Suppressor macrophage treated with lipopolysaccharide for 4 hours (primary cell): ENCODE measurements at regions not wholly inside any gene's neighbourhood (a gene's known extent, or its start where the extent isn't known, plus 50 kb on each side); places are given as distances from the start of the nearest gene placed in this dataset.
"Not testable (repeated sequence)": the region's sequence is repeated elsewhere in the genome, so short reads cannot be mapped to it uniquely, and the experiment has no call there.

Experiments
- DNase-seq: peaks from one replicate; pipeline ENCODE4 v3.0.0-alpha.2; 2020

DNA sequence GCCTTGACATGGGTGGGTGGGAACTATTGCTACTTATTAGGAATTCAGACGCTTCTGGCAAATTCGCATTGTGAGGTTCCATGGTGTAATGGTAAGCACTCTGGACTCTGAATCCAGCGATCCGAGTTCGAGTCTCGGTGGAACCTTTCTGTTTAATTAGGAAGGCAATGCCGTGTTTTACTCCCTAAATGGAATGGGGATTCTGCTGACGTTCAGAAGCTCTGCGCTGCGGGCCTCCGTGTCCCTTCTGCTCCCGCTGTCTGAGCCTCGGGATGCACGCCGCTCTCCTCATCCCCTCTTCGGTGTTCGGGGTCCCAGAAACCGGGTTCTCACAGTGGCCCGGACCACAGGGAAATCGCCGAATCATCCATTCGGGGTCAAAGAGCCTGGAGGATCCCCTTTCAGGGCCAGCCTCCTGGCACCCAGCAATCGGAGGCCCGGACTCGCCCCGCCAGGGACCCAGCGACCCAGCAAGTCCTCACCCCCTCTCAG lies 280.3 kb downstream of the FAM72C start:
- no peak for DNase-seq

DNA sequence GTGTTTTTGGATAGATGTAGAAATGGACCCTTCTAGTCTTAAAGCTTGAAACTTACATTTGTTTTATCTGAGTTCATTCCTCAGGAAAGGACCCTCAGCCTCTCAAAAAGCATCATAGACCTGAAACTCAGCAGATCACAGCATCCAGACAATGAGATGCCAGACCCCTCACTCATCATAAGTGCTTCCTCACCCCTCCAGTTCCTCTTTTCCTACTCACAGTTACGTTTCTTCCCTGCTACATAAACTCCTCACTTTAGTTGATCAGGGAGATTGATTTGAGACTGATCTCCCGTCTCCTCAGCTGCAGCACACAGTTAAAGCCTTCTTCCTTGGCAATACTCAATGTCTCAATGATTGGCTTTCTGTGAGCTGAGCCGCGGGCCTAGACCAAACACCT lies 282.0 kb downstream of the FAM72C start:
- no peak for DNase-seq

DNA sequence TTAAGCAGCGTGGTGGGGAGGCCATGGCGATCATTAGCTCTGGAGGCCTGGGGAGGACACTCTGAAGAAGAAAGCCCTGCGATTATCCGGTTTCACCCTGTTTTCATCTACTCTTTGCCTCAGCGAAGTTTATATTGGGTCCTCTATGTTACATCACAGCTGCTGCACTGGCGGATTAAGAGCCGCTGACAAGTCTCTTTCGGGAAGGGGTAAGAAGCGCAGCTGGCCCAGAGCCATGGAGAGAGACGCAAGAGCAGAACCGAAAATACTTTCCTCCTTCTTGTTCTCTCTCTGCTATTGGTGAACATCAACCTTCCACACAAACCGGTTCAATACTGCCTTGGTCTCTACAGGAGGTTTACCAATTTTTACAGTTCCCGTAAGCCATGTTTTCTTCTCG lies 291.5 kb downstream of the FAM72C start:
- no peak for DNase-seq

DNA sequence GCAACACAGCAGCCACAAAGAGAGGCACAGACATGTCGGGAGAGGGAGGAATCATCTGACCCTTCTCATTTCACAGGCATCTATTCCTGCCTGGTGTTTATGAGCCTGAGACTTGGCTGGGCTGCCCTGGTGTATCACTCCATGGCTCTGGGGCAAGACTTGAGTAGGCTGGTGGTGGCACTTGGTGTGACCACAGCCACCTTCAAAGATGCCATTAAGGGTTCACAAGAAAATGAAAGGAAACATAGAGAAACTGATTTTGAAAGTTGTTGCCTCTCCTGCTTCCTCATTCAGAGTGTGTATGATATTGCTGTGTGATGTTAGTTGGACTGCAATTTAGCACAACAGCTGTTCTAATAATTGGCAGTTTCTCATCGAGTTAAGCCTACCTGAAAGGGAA lies 298.8 kb downstream of the FAM72C start:
- DNase-seq, result no peak

DNA sequence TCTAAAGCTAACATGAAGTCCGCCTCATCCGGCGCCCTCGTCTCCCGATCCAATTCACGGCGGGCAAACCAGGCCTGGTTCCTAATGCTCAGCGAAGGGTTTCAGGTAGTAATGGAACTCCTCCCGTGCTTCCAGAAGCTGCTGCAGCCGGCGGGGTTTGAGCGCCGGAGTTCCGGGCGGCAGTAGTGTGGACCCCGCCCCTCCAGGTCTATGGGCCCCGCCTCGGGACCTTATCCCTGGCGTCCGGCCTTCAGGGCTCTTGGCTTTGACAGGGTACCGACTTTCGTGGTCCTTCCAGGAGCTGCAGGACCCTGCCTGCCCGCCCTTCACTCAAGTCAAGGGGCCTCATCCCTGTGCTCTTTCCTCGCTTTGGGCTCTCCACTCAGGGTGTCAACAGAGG lies 304.1 kb downstream of the FAM72C start:
- no peak for DNase-seq

DNA sequence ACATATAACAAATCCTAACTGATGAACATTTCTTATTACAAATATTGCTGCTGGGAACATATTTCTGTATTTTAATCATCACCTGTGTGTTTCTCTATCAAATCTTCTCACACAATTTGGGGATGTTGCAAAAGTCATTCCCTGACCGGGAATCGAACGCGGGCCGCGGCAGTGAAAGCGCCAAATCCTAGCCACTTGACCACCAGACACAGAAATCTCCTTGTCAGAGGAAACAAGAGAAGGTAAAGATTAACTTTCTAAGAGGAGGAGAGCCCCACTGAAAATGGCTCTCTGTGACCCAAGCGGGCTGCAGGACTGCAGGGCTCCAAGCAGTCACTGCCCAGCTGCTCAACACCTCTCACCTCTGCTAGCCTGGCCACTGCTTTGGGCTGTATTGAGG lies 304.9 kb downstream of the FAM72C start:
- no peak for DNase-seq

DNA sequence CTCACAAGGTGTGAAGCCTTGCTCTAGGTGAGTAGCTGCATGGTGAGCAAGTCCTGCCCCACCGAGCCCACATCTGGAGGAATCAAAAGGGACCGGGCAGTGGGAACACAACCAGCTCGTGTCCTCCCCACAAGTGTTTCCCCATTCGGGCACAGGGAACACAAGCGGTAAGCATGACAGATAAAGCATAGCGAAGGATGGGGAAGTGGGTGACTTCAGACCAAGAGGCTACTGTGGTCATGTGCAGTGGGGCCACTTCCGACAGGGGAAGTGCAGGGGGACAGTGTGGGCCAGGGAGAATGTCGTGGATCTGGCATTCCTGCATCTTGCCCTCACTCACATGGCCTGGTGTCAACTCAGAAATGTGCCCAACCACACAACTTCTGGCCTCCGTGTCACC lies 306.2 kb downstream of the FAM72C start:
- no peak for DNase-seq

DNA sequence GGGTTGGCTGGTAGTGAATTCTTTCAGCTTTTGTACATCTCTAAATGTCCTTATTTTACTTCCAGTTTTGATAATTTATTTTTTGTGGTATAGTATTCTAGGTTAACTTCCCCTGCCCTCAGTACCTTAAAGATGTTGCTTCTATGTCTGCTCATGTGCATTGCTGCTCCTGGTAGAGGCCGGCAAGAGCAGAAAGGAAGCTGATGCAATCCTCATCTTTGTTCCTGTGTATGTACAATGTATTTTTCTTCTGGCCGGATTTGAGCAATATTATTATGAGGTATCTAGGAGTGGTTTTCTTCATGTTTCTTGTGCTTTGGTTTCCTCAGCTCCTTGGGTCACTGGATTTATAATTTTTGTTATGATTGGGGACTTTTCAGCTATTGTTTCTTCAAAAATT lies 308.7 kb downstream of the FAM72C start:
- DNase-seq, result not testable (repeated sequence)

DNA sequence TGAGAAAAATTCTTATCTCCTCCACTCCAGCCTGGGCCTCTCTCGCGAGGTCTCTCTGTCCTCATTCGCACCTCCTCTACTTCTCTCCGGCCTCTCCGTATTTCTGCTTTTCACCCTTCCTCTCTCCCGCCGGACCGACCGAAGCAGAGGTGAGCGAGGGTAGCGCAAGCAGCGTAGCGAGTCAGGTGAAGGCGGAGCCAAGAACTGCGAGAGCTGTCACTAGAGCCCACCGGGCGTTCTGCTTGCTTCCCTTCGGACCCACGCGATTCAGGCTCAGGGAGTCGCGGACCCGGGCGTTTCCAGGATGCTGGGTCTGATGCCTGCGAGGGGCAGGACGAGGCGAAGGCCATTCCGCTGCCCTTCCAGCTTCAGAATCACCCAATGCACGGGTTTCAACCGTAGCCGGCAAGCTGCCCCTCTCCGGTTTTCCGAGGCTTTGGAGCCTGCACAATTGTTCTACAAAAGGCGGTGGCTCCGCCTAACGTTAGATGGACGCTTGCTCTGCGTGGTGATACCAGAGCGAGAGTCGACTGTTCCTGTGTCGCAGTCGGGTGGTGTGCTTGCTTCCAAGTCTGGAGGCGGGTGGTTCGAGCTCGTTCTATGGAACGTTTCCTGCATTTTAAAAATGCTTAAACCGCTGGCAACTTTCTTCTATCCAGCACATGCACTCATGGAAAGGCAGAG lies 310.2 kb downstream of the FAM72C start:
- DNase-seq, result no peak

DNA sequence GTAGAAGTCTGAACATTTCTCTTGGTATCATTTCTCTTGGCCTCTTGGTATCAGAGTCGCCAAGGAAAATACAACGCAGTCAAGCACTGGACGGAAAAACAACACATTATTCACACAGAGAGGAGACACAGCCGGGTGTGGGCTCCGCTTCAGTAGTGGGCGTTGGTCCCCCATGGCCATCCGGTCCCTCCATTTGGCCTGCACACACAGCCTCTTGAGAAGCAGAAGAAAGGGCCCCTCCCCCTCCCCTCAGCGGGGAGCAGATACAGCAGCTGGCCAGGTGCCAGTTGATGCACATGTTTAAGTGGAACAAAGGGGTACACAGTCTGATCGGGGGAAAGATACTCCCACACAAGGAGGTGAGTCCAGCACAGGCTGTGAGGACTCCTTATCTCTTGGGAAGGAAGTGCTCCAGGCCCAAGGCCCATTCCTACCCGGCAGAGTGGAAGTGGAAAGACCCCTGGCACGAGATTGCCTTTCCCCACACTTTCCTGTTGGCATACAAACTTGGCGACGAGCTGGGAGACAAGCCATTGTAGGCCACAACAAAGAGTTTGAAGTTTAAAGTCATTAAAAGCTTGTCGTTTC lies 311.3 kb downstream of the FAM72C start:
- DNase-seq, result no peak

DNA sequence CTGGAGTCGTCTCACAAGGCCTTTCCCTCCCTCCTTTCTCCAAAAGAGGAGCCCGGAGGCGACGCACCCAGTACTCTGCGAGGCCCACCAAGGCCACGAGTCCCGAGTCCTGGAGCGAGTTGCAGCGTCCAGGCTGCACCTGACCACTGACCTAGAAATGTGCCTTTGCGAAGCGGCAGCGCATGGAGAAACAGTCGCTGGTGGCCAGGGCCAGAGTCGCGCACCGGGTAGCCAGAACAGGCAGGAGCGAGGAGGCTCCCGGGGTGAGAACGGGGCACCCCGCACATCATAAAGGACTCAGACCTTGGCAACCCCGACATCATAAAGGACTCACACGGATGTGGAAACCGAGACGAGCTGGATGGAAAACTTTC lies 318.4 kb downstream of the FAM72C start:
- DNase-seq, result no peak

DNA sequence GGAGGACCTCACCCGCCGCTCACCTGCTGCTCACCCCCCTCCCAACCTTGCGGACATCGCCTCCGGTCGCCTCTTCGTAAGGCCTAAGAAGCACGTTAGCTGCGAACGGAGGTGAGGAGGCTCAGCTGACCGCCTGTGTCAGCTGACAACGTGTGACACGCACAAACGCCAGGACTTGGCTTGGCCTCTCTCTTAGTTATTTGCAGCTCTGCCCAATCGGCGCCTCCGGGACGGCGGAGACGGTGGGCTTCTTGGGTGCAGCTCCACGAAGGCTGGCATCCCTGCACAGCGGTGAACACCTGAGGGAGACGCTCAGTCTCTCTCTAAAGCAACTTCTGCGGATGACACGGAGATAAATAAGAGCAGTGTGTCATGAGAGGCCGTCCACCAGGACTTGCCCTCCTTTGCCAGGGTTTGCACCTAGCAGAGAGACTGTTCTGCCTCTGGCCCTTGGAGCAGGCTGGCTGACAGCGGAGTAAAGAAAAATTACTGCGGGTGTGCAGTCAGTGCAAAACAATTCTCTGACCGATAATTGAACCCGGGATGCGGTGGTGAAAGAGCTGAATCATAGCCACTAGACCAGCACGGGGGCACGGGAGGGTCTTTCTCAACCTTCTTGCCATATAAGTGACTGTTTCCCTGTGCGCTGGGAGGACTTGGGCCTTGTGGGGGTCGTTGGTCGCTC lies 318.9 kb downstream of the FAM72C start:
- no peak for DNase-seq

DNA sequence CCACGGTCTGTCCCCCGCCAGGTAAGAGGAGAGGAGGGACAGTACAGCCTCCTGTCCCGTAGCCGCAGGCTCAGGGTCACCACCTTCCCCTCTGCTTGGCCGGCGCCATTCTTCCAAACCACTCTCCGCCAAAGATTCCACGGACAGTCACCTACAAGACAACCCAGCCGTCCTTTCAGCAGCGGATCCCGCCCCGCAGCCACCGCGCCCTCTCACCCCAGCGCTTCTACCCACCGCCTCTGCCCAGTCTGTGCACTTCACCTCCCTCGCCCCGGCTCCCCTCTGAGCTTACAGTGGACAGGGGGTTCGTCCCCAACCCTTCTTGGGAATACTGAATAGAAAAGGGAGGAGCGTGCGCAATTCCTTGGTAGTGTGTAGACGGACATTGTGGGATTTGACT lies 319.6 kb downstream of the FAM72C start:
- no peak for DNase-seq

DNA sequence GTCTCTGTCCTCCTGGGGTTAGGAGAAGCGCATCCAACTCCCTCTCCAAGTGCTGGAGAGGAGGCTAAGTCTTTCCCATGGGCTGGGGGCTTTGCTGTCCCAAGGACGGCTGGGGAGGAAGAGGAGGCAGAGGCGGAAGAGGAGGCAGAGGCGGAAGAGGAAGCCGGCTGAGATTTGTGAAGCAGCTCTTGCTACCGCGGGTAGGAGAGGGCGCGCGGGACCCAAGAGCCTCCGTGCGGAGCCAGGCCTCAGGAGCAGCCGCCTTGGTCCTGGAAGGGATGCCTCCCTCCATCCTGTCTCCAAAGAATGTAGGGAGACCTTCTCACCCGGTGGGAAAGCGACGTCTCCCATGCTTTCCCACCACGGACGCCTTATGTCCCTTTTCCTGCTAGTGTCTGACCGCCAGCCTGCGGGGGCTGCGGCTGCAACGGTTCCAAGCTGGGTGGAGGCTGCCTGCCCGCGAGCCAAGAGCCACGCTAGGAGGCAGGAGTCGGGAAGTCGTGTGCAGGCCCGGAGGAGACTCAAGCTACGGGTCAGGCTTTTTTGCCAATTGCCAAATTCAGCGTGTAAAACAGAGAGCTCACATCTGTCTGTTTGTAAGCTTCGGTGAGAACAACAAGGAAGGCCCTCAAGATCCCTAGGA lies 320.3 kb downstream of the FAM72C start:
- no peak for DNase-seq

DNA sequence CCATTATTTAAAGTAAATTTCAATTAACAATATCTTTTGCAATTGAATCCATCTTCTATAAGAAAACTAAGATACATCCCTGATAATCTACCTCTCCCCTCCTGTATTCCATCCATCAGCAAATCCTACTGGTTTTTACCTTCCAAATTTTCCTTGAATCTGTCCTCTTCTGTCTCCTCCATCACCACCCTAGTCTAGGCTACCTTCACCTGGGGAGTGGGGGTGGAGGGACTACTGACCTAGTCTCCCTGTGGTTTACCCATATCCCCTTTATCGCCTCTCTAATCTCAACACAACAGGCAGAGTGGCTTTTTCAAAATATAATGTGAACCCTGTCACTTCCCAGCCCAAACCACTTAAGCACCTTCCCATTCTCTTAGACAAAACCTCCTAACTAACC lies 327.8 kb downstream of the FAM72C start:
- not testable (repeated sequence) for DNase-seq

DNA sequence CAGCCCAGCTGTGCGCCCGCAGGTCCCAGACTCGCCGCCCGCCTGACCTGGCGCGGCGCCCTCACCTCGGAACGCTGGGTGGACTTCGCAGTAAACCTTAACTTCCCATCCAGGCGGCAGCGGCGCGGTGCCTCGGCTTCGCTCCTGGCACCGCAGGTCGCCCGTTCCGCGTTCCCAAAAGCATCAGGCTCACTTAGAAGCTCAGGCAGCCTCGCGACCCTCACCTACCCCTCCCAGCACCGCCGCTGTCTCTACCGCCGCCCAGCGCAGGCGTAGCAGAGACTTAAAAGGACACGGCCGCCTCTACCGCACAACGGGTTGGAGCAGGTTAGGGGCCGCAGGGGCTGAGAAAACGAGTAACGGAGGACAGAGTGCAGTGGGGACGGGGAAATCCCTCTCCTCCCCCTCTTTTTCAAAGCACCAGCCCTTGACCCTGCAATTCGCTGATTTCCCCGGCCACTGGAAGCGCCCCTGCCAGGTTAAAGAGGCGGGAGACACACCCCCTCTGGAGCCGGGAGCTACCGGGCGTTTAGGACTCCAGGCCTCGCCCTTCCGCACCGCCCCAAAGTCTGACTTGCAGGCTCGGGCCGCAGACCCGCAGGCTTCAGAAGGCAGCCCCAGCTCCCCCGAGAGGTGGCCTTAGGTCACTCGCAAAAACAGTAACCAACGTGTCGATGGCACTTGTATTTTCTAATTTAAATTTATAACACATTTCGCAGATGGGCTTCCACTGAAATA lies 328.5 kb downstream of the FAM72C start:
- no peak for DNase-seq

DNA sequence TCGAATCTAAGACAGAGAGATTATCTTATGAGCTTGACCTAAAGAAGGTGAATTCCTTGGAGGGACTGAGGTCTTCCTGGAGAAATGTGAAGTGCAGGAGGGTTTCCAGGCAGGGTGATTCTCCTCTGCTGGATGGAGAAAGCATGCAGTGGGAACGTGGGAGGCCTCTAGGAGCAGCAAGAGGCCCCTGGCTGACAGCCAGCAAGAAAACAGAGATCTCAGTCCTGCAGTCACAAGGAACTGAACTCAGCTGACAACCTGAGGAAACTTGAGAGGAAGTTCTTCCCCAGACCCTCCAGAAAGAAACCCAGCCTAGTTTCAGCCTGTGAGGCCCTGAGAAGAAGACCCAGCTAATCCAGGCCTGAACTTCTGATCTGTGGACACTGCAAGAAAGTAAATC lies 345.9 kb downstream of the FAM72C start:
- no peak for DNase-seq

DNA sequence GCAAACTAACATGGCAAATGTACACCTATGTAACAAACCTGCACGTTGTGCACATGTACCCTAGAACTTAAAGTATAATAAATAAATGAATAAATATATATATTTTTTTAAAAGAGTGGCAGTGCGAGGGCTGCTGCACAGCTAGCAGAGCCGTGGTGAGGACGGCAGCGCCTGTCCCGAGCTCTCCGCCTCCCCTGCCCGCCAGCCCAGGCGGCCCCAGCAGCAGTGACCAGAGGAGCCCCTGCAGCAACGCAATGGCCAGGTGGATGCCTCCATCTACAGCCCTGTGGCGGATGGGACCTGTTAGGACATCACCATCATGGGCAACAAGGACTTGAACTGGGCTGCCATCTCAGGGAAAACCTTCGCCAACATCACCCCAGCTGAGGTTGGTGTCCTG lies 351.9 kb downstream of the FAM72C start:
- no peak for DNase-seq

DNA sequence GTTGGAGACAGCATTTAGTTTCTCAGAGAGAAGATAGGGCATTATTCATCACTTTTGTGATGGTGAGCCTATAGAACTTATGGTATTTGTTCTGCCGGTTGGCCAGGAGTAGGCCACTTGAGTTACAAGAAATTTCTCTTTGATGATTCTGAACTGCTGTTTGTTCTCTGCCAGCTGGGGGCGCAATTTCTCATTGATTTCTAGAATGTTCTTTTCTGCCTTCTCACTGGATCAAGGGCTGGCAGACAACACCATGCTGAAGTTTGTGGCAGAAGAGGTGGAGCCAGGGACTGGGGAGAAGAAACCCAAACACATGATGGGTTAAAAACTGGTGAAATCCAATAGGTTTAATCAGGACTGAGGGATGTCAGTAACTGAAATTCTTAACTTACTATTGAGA lies 360.6 kb downstream of the FAM72C start:
- DNase-seq, result peak; percentile 6

DNA sequence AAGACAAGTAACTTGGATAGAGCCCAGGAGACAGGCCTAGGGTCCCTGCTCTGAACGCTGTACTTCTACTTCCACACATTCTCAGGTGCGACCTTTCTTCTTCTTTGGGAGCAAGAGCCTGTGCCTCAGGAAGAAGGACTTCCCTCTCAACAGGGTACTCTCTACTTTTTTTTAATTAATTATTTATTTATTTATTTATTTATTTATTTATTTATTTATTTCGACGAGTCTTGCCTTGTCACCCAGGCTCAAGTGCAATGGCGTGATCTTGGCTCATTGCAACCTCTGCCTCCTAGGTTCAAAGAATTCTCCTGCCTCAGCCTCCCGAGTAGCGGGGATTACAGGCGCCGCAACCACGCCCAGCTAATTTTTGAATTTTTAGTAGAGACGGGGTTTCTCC lies 361.6 kb downstream of the FAM72C start:
- DNase-seq, result no peak

DNA sequence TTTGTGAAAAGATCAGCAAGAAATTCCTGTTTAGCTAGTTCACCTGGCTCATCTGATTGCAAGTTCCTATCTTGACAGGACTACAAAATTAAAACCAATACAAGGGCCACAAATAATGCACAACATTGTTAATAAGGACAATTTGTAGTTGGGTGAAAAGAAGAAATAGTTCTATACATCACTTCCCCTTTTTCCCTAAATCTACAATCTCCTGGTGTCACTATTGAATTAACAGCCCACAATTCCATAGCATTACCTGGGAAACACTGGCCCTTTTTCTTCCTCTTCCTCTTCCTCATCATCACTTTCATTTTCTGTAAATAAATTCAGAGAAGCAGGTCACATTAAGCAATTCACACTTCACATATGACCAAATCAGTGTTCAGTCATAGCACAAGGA lies 366.9 kb downstream of the FAM72C start:
- no peak for DNase-seq

DNA sequence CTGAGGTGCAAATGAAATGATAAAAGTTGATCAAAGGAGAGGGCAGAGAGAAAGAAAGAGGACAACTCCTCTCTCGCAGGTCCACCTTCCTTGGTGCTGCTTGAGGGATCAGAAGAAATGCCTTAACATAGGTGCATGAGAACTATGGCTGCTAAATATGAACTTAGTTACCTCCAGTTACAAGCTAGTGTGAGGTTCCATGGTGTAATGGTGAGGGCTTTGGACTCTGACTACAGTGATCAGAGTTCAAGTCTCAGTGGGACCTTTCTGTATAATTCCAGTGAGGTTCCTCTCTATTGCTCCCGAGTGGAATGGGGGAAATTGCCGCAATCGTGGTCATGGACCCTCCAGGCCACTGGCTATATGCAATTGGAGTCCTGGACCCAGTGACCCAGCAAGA lies 387.3 kb downstream of the FAM72C start:
- DNase-seq, result no peak

DNA sequence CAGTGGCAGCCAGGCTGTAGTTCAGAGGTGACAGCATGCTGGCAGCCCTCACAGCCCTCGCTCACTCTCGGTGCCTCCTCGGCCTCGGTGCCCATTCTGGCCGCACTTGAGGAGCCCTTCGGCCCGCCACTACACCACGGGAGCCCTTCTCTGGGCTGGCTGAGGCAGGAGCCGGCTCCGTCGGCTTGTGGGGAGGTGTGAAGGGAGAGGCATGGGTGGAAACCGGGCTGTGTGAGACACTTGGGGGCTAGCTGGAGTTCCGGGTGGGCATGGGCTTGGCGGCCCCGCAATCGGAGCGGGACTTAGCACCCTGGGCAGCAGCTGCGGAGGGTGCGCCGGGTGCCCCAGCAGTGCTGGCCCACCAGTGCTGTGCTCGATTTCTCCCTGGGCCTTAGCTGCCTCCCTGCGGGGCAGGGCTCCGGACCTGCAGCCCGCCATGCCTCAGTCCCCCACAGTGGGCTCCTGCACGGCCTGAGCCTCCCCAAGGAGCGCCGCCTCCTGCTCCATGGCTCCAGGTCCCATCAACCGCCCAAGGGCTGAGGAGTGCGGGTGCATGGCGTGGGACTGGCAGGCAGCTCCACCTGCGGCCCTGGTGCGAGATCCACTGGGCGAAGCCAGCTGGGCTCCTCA lies 396.8 kb downstream of the FAM72C start:
- DNase-seq, result no peak
